Lung microvascular endothelial cell (primary cell): ENCODE measurements at regions not wholly inside any gene's neighbourhood (a gene's known extent, or its start where the extent isn't known, plus 50 kb on each side); places are given as distances from the start of the nearest gene placed in this dataset.
"Not testable (repeated sequence)": the region's sequence is repeated elsewhere in the genome, so short reads cannot be mapped to it uniquely, and the experiment has no call there.

ENCODE experiments used
- DNase-seq, 2 donors: peaks; one replicate each; pipeline versions ENCODE4 v3.0.0 to v3.0.0-alpha.2; 2010; ENCODE audit warnings: low read depth in 2 of 2

GRCh38 chr1:114269539-114269938 is 115.9 kb upstream of the SYT6 start:
- no peak for DNase-seq

- no peak for DNase-seq
These were observed 109.7 kb upstream of the SYT6 start for GRCh38 chr1:114263343-114263742.

GRCh38 chr1:114262337-114262736 is 108.7 kb upstream of the SYT6 start:
- DNase-seq: no peak

- no peak for DNase-seq
These were observed 107.3 kb upstream of the SYT6 start for GRCh38 chr1:114260805-114261484.

- no peak for DNase-seq
These were observed 106.0 kb upstream of the SYT6 start for GRCh38 chr1:114259511-114260160.

GRCh38 chr1:114258633-114259032 is 105.0 kb upstream of the SYT6 start:
- no peak for DNase-seq

GRCh38 chr1:114258074-114258473 is 104.4 kb upstream of the SYT6 start:
- DNase-seq: no peak

- no peak for DNase-seq
These were observed 103.9 kb upstream of the SYT6 start for GRCh38 chr1:114257554-114257953.

- no peak for DNase-seq
These were observed 100.2 kb upstream of the SYT6 start for GRCh38 chr1:114253900-114254299.

- no peak for DNase-seq
These were observed 97.9 kb upstream of the SYT6 start for GRCh38 chr1:114251573-114251939.

- no peak for DNase-seq
These were observed 97.3 kb upstream of the SYT6 start for GRCh38 chr1:114250683-114251572.

- DNase-seq: no peak
These were observed 96.0 kb upstream of the SYT6 start for GRCh38 chr1:114249691-114250090.

- DNase-seq: no peak
These were observed 94.5 kb upstream of the SYT6 start for GRCh38 chr1:114248162-114248561.

GRCh38 chr1:114242531-114243210 is 89.0 kb upstream of the SYT6 start:
- DNase-seq: not testable (repeated sequence)

GRCh38 chr1:114238053-114238452 is 84.4 kb upstream of the SYT6 start:
- no peak for DNase-seq

- no peak for DNase-seq
These were observed 82.8 kb upstream of the SYT6 start for GRCh38 chr1:114236517-114236916.

GRCh38 chr1:114235960-114236359 is 82.3 kb upstream of the SYT6 start:
- no peak for DNase-seq

- no peak for DNase-seq
These were observed 81.6 kb upstream of the SYT6 start for GRCh38 chr1:114235281-114235680.

- DNase-seq: no peak
These were observed 80.9 kb upstream of the SYT6 start for GRCh38 chr1:114234408-114235124.

GRCh38 chr1:114232691-114233090 is 79.0 kb upstream of the SYT6 start:
- no peak for DNase-seq

- DNase-seq: no peak
These were observed 77.6 kb upstream of the SYT6 start for GRCh38 chr1:114231301-114231700.
